ENCODE measurements at regions not wholly inside any gene's neighbourhood (a gene's known extent, or its start where the extent isn't known, plus 50 kb on each side); places are given as distances from the start of the nearest gene placed in this dataset.

- TF ChIP-seq, protein P1, sequence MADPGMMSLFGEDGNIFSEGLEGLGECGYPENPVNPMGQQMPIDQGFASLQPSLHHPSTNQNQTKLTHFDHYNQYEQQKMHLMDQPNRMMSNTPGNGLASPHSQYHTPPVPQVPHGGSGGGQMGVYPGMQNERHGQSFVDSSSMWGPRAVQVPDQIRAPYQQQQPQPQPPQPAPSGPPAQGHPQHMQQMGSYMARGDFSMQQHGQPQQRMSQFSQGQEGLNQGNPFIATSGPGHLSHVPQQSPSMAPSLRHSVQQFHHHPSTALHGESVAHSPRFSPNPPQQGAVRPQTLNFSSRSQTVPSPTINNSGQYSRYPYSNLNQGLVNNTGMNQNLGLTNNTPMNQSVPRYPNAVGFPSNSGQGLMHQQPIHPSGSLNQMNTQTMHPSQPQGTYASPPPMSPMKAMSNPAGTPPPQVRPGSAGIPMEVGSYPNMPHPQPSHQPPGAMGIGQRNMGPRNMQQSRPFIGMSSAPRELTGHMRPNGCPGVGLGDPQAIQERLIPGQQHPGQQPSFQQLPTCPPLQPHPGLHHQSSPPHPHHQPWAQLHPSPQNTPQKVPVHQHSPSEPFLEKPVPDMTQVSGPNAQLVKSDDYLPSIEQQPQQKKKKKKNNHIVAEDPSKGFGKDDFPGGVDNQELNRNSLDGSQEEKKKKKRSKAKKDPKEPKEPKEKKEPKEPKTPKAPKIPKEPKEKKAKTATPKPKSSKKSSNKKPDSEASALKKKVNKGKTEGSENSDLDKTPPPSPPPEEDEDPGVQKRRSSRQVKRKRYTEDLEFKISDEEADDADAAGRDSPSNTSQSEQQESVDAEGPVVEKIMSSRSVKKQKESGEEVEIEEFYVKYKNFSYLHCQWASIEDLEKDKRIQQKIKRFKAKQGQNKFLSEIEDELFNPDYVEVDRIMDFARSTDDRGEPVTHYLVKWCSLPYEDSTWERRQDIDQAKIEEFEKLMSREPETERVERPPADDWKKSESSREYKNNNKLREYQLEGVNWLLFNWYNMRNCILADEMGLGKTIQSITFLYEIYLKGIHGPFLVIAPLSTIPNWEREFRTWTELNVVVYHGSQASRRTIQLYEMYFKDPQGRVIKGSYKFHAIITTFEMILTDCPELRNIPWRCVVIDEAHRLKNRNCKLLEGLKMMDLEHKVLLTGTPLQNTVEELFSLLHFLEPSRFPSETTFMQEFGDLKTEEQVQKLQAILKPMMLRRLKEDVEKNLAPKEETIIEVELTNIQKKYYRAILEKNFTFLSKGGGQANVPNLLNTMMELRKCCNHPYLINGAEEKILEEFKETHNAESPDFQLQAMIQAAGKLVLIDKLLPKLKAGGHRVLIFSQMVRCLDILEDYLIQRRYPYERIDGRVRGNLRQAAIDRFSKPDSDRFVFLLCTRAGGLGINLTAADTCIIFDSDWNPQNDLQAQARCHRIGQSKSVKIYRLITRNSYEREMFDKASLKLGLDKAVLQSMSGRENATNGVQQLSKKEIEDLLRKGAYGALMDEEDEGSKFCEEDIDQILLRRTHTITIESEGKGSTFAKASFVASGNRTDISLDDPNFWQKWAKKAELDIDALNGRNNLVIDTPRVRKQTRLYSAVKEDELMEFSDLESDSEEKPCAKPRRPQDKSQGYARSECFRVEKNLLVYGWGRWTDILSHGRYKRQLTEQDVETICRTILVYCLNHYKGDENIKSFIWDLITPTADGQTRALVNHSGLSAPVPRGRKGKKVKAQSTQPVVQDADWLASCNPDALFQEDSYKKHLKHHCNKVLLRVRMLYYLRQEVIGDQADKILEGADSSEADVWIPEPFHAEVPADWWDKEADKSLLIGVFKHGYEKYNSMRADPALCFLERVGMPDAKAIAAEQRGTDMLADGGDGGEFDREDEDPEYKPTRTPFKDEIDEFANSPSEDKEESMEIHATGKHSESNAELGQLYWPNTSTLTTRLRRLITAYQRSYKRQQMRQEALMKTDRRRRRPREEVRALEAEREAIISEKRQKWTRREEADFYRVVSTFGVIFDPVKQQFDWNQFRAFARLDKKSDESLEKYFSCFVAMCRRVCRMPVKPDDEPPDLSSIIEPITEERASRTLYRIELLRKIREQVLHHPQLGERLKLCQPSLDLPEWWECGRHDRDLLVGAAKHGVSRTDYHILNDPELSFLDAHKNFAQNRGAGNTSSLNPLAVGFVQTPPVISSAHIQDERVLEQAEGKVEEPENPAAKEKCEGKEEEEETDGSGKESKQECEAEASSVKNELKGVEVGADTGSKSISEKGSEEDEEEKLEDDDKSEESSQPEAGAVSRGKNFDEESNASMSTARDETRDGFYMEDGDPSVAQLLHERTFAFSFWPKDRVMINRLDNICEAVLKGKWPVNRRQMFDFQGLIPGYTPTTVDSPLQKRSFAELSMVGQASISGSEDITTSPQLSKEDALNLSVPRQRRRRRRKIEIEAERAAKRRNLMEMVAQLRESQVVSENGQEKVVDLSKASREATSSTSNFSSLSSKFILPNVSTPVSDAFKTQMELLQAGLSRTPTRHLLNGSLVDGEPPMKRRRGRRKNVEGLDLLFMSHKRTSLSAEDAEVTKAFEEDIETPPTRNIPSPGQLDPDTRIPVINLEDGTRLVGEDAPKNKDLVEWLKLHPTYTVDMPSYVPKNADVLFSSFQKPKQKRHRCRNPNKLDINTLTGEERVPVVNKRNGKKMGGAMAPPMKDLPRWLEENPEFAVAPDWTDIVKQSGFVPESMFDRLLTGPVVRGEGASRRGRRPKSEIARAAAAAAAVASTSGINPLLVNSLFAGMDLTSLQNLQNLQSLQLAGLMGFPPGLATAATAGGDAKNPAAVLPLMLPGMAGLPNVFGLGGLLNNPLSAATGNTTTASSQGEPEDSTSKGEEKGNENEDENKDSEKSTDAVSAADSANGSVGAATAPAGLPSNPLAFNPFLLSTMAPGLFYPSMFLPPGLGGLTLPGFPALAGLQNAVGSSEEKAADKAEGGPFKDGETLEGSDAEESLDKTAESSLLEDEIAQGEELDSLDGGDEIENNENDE (IDR thresholded peaks at IDR 0.05; ENCODE audit: insufficient replicate concordance, low read length): no peak
Observed at GRCh38 chr3:88852606-88853005, 254.8 kb upstream of the EPHA3 start (continued).

Data from H1 (cell line).